ENCODE measurements at regions not wholly inside any gene's neighbourhood (a gene's known extent, or its start where the extent isn't known, plus 50 kb on each side); places are given as distances from the start of the nearest gene placed in this dataset.

GRCh38 chr2:238717084-238717483 is 130.8 kb upstream of the TWIST2 start:
- TF ChIP-seq CTCF (IDR thresholded peaks at IDR 0.05) (no peak), POLR2A (IDR thresholded peaks at IDR 0.05) (no peak)

Measured in uterus (tissue), 2 donors.